ENCODE measurements at regions not wholly inside any gene's neighbourhood (a gene's known extent, or its start where the extent isn't known, plus 50 kb on each side); places are given as distances from the start of the nearest gene placed in this dataset.

GRCh38 chrX:30414144-30414543, 105.0 kb upstream of the NR0B1 start:
- 33 to 37% methylated on average over 3 of the region's 3 CpGs for WGBS, 2 donors
- peaks cover 0 to 36% (median 6%) of the 10 kb centered on the region in 4 donors for H3K27me3 ChIP-seq
- no peak overlapping the region for H3K27ac ChIP-seq
- ATAC-seq = peak in 3 of 4 donors; percentile 78 to 86 (median 79)
- no peaks in the 10 kb centered on the region for H3K9me3 ChIP-seq
- no peak overlapping the region for H3K4me3 ChIP-seq
- no peak for FAIRE-seq
- TF ChIP-seq CTCF (IDR thresholded peaks at IDR 0.05) = no peak
- intact Hi-C loops (cut with DNase I) = no loop called here
- no peaks in the 10 kb centered on the region for H3K4me1 ChIP-seq
- no peaks in the 10 kb centered on the region for H3K36me3 ChIP-seq
- DNase-seq = peak in 1 of 6 donors; percentile 3

- Histone ChIP-seq H3K27ac (no peak overlapping the region), H3K9me3 (no peaks in the 10 kb centered on the region), H3K27me3 (peaks cover 0 to 14% (median 2%) of the 10 kb centered on the region in 4 donors), H3K4me1 (no peaks in the 10 kb centered on the region), H3K4me3 (no peak overlapping the region), H3K36me3 (no peaks in the 10 kb centered on the region)
- intact Hi-C loops (cut with DNase I) = no loop called here
- WGBS, 2 donors = 14 to 22% methylated on average over 1 of the region's 1 CpG
- no peak for DNase-seq
- no peak for FAIRE-seq
- TF ChIP-seq CTCF (IDR thresholded peaks at IDR 0.05) = no peak
- no peak for ATAC-seq
Observed at GRCh38 chrX:30402366-30402765, 93.2 kb upstream of the NR0B1 start.

GRCh38 chrX:30388325-30388724, 79.1 kb upstream of the NR0B1 start:
- H3K4me3 ChIP-seq = no peak overlapping the region
- no peaks in the 10 kb centered on the region for H3K36me3 ChIP-seq
- intact Hi-C loops (cut with DNase I) = no loop called here
- no peaks in the 10 kb centered on the region for H3K9me3 ChIP-seq
- peaks cover 0 to 10% (median 0%) of the 10 kb centered on the region in 4 donors for H3K27me3 ChIP-seq
- TF ChIP-seq CTCF (IDR thresholded peaks at IDR 0.05) = no peak
- WGBS, 2 donors = 65 to 71% methylated on average over 3 of the region's 3 CpGs
- H3K4me1 ChIP-seq = no peaks in the 10 kb centered on the region
- no peak overlapping the region for H3K27ac ChIP-seq
- no peak for ATAC-seq
- no peak for DNase-seq
- no peak for FAIRE-seq

- intact Hi-C loops (cut with DNase I) = no loop called here
- no peak for TF ChIP-seq CTCF (IDR thresholded peaks at IDR 0.05)
- Histone ChIP-seq H3K27ac (no peak overlapping the region), H3K27me3 (peaks cover 0 to 11% (median 5%) of the 10 kb centered on the region in 4 donors), H3K9me3 (no peaks in the 10 kb centered on the region), H3K4me1 (no peaks in the 10 kb centered on the region), H3K36me3 (no peaks in the 10 kb centered on the region), H3K4me3 (no peak overlapping the region)
- ATAC-seq = no peak
- no peak for DNase-seq
- no peak for FAIRE-seq
- WGBS, 2 donors = 70% methylated on average over 3 of the region's 3 CpGs
Observed at GRCh38 chrX:30373951-30374350, 64.8 kb upstream of the NR0B1 start.

- FAIRE-seq (no peak), ATAC-seq (no peak), DNase-seq (no peak)
- WGBS, 2 donors = 45 to 46% methylated on average over 5 of the region's 5 CpGs
- no peak for TF ChIP-seq CTCF (IDR thresholded peaks at IDR 0.05)
- no peaks in the 10 kb centered on the region for H3K36me3 ChIP-seq
- no peaks in the 10 kb centered on the region for H3K9me3 ChIP-seq
- no peak overlapping the region for H3K4me3 ChIP-seq
- intact Hi-C loops (cut with DNase I) = no loop called here
- H3K27me3 ChIP-seq = peaks cover 0 to 14% (median 5%) of the 10 kb centered on the region in 4 donors
- H3K27ac ChIP-seq = no peak overlapping the region
- H3K4me1 ChIP-seq = no peaks in the 10 kb centered on the region
Observed at GRCh38 chrX:30373479-30373878, 64.3 kb upstream of the NR0B1 start.

All from pancreas (tissue), 10 donors.